MM.1S (cell line): ENCODE measurements at regions not wholly inside any gene's neighbourhood (a gene's known extent, or its start where the extent isn't known, plus 50 kb on each side); places are given as distances from the start of the nearest gene placed in this dataset.

Source experiments
- DNase-seq: peaks from one replicate; pipeline ENCODE4 v3.0.0-alpha.2; 2015
- H2AFZ ChIP-seq: fragments of 300-600 bp; sonication (generic); 2 replicates; pipeline ENCODE4 v1.6.0; 2016; ENCODE audit warnings: antibody characterized with exemption, low read length
- H3F3A ChIP-seq: fragments of 300-600 bp; sonication (generic); 2 replicates; pipeline ENCODE4 v1.6.1; 2016; ENCODE audit warnings: mild to moderate bottlenecking, antibody characterized with exemption, low read length, moderate library complexity, mixed read lengths; ENCODE audit not compliant: insufficient read depth
- H3K27ac ChIP-seq: fragments of 300-600 bp; sonication (generic); 2 replicates; pipeline ENCODE4 v1.5.1; 2016; ENCODE audit warnings: mild to moderate bottlenecking, low read length
- H3K27me3 ChIP-seq: fragments of 300-600 bp; sonication (generic); replicated peaks from 2 replicates; pipeline ENCODE4 v1.6.0; 2016; ENCODE audit warnings: low read length; ENCODE audit not compliant: insufficient read depth
- H3K36me3 ChIP-seq: fragments of 300-600 bp; sonication (generic); replicated peaks from 2 replicates; pipeline ENCODE4 v1.6.1; 2016; ENCODE audit warnings: mild to moderate bottlenecking, low read length, mixed read lengths; ENCODE audit not compliant: insufficient read depth
- H3K4me1 ChIP-seq: fragments of 300-600 bp; sonication (generic); 2 replicates; pipeline ENCODE4 v1.6.1; 2016; ENCODE audit warnings: low read length, mixed read lengths
- H3K4me2 ChIP-seq: fragments of 300-600 bp; sonication (generic); 2 replicates; pipeline ENCODE4 v1.6.0; 2016; ENCODE audit warnings: low read depth, low read length
- H3K4me3 ChIP-seq: fragments of 300-600 bp; sonication (generic); 2 replicates; pipeline ENCODE4 v1.5.1; 2016; ENCODE audit warnings: low read length, mixed read lengths
- H3K79me2 ChIP-seq: fragments of 300-600 bp; sonication (generic); 2 replicates; pipeline ENCODE4 v1.6.1; 2016; ENCODE audit warnings: mixed run types, low read length, mixed read lengths
- H3K9ac ChIP-seq: fragments of 300-600 bp; sonication (generic); 2 replicates; pipeline ENCODE4 v1.6.1; 2016; ENCODE audit warnings: low read length, mixed read lengths
- H3K9me2 ChIP-seq: fragments of 300-600 bp; sonication (generic); replicated peaks from 2 replicates; pipeline ENCODE4 v1.6.1; 2016; ENCODE audit warnings: mild to moderate bottlenecking, low read length, mixed read lengths; ENCODE audit not compliant: insufficient read depth
- H3K9me3 ChIP-seq: fragments of 300-600 bp; sonication (generic); replicated peaks from 2 replicates; pipeline ENCODE4 v1.6.1; 2016; ENCODE audit warnings: mild to moderate bottlenecking, low read length, mixed read lengths; ENCODE audit not compliant: insufficient read depth
- H4K20me1 ChIP-seq: fragments of 300-600 bp; sonication (generic); 2 replicates; pipeline ENCODE4 v1.6.1; 2016; ENCODE audit warnings: mild to moderate bottlenecking, low read length, moderate library complexity, mixed read lengths; ENCODE audit not compliant: insufficient read depth
- EZH2 ChIP-seq: fragments of 300-600 bp; sonication (generic); optimal IDR thresholded peaks from 2 replicates; pipeline ENCODE3; 2017; ENCODE audit warnings: low read depth, mild to moderate bottlenecking, antibody characterized with exemption, low read length, mixed read lengths
- EZH2phosphoT487 ChIP-seq: fragments of 300-600 bp; sonication (generic); IDR thresholded peaks from 2 replicates; pipeline ENCODE4 v1.6.1; 2018; ENCODE audit warnings: antibody characterized with exemption, low read length
- TF ChIP-seq, protein P1 (sequence below): fragments of 300-600 bp; sonication (generic); IDR thresholded peaks from 2 replicates; pipeline ENCODE4 v1.5.1; 2016; ENCODE audit warnings: antibody characterized with exemption, low read length, mixed read lengths

DNA sequence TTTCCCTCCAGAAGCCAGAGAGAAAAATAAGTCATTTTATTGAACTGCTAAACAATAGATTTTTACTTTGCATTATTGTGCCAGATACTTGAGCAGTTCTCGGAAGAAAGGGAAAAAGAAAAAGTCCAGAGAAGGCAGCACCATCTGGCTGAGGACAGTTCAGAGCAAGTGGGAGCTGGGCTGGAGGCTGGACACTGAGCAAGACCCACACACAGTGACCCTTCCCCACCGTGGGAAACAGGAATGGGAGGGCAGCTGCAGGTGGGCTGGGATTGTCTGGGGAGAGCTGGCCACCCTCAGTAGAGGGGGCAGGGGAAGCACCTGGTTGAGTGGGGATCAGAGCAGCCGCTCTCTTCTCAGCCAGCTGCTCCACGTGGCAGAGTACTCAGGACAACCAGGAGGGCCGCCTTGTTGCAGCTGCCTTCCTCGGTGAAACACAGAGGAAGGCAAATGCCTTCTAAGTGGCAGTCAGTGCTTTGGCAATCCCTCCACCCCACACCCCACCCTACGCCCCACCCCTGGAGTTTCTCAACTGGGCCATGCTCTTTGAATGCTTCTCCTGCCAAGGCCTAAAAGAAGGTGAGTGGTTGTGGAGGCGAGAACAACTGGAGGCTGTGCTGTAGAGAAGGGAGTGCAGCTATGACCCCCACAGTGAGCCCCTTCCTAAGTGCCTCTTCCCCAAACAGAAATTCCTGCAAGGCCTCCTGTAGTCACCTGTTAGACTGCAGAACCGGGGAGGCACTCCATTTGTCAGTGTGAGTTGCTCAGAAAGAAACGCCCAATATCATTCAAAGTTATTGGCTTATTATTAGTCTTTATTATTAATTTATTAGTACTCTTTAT is 179.3 kb downstream of the ZIC5 start:
- H3K4me2 ChIP-seq: no peak overlapping the region
- H3K9me3 ChIP-seq: no peaks in the 10 kb centered on the region
- no peaks in the 10 kb centered on the region for H3K4me1 ChIP-seq
- no peaks in the 10 kb centered on the region for H3F3A ChIP-seq
- no peak overlapping the region for H3K4me3 ChIP-seq
- no peaks in the 10 kb centered on the region for H4K20me1 ChIP-seq
- no peak for DNase-seq
- H3K79me2 ChIP-seq: no peaks in the 10 kb centered on the region
- H2AFZ ChIP-seq: no peak overlapping the region
- no peak for TF ChIP-seq EZH2phosphoT487
- no peak for TF ChIP-seq EZH2
- TF ChIP-seq, protein P1, sequence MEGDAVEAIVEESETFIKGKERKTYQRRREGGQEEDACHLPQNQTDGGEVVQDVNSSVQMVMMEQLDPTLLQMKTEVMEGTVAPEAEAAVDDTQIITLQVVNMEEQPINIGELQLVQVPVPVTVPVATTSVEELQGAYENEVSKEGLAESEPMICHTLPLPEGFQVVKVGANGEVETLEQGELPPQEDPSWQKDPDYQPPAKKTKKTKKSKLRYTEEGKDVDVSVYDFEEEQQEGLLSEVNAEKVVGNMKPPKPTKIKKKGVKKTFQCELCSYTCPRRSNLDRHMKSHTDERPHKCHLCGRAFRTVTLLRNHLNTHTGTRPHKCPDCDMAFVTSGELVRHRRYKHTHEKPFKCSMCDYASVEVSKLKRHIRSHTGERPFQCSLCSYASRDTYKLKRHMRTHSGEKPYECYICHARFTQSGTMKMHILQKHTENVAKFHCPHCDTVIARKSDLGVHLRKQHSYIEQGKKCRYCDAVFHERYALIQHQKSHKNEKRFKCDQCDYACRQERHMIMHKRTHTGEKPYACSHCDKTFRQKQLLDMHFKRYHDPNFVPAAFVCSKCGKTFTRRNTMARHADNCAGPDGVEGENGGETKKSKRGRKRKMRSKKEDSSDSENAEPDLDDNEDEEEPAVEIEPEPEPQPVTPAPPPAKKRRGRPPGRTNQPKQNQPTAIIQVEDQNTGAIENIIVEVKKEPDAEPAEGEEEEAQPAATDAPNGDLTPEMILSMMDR: no peak
- H3K27me3 ChIP-seq: no peaks in the 10 kb centered on the region
- H3K9me2 ChIP-seq: no peaks in the 10 kb centered on the region
- H3K9ac ChIP-seq: no peak overlapping the region
- H3K36me3 ChIP-seq: no peaks in the 10 kb centered on the region
- H3K27ac ChIP-seq: no peak overlapping the region

DNA sequence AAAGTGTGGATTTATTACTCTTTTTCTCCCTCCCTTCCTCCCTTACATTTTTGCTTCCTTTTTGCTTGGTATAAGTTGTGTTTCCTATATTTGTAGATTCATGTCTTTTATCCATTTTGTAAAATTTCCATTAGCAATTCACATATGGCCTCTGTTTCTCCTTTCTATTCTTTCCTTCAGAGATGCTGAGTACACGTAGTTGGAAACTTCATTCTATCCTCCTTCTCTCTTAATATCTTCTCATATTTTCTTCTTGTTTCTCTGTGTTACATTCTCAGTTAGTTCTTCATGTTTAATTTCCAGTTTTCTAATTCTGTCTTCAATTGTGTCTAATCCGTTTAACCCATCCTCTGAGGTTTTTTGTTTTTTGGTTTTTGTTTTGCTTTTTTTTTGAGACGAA is 188.9 kb downstream of the ZIC5 start:
- no peak overlapping the region for H3K9ac ChIP-seq
- H3K36me3 ChIP-seq: no peaks in the 10 kb centered on the region
- H3K79me2 ChIP-seq: no peaks in the 10 kb centered on the region
- H3F3A ChIP-seq: no peaks in the 10 kb centered on the region
- H3K4me2 ChIP-seq: no peak overlapping the region
- no peaks in the 10 kb centered on the region for H3K9me3 ChIP-seq
- H3K9me2 ChIP-seq: no peaks in the 10 kb centered on the region
- TF ChIP-seq, protein P1: no peak
- TF ChIP-seq EZH2phosphoT487 (no peak), EZH2 (no peak)
- H3K4me1 ChIP-seq: no peaks in the 10 kb centered on the region
- no peaks in the 10 kb centered on the region for H4K20me1 ChIP-seq
- no peaks in the 10 kb centered on the region for H3K27me3 ChIP-seq
- H3K4me3 ChIP-seq: no peak overlapping the region
- no peak for DNase-seq
- H3K27ac ChIP-seq: no peak overlapping the region
- H2AFZ ChIP-seq: no peak overlapping the region

DNA sequence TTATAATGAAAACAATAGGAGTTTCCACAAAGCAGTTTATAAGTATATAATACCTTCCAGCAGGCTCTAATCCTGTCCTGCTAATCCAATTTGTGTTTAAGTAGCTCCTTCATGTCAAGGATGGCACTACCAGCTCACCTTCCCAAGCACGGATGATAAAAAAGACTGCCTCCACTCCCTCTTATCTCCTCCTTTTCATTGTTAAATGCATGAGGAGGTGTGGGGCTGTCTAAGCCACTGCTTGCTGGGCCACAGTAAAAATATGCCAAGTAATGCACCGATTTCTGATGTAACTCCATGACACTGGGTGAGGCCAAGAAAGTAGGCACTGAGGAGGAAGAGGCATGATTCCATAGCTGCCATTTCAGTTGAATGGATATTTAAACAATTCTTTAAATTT is 193.1 kb downstream of the ZIC5 start:
- Histone ChIP-seq H3K36me3 (no peaks in the 10 kb centered on the region), H3K4me1 (no peaks in the 10 kb centered on the region), H3K27ac (no peak overlapping the region), H3K9me2 (no peaks in the 10 kb centered on the region), H3K4me3 (no peak overlapping the region), H3K79me2 (no peaks in the 10 kb centered on the region), H3F3A (no peaks in the 10 kb centered on the region), H3K9ac (no peak overlapping the region), H3K4me2 (no peak overlapping the region), H2AFZ (no peak overlapping the region), H4K20me1 (no peaks in the 10 kb centered on the region), H3K27me3 (no peaks in the 10 kb centered on the region), H3K9me3 (no peaks in the 10 kb centered on the region)
- TF ChIP-seq EZH2phosphoT487 (no peak), EZH2 (no peak)
- TF ChIP-seq, protein P1: no peak
- no peak for DNase-seq
